ENCODE measurements at regions not wholly inside any gene's neighbourhood (a gene's known extent, or its start where the extent isn't known, plus 50 kb on each side); places are given as distances from the start of the nearest gene placed in this dataset.

GRCh38 chr2:12223732-12224131 lies 477.3 kb downstream of the LPIN1 start:
- TF ChIP-seq CTCF (IDR thresholded peaks at IDR 0.05; ENCODE audit: extremely low read depth in 1 of 2, insufficient read depth in 1 of 2, low read depth in 1 of 2, low read length in 2 of 2) (no peak), EZH2 (IDR thresholded peaks at IDR 0.05; ENCODE audit: borderline replicate concordance, low read depth, low read length, severe bottlenecking) (no peak), POLR2A (IDR thresholded peaks at IDR 0.05; ENCODE audit: low read depth, low read length) (no peak), POLR2AphosphoS5 (IDR thresholded peaks at IDR 0.05; ENCODE audit: insufficient read depth, low read depth, low read length) (no peak), MYC (IDR thresholded peaks at IDR 0.05; ENCODE audit: low read depth, low read length) (no peak), GATA2 (IDR thresholded peaks at IDR 0.05; ENCODE audit: insufficient read depth, insufficient read length, low read depth, low read length) (no peak)

All from endothelial cell of umbilical vein (primary cell).